ENCODE measurements at regions not wholly inside any gene's neighbourhood (a gene's known extent, or its start where the extent isn't known, plus 50 kb on each side); places are given as distances from the start of the nearest gene placed in this dataset.
"Not testable (repeated sequence)": the region's sequence is repeated elsewhere in the genome, so short reads cannot be mapped to it uniquely, and the experiment has no call there.

GRCh38 chr1:208347191-208347590, 103.0 kb upstream of the PLXNA2 start:
- DNase-seq (ENCODE audit: low spot score): no peak

DNA sequence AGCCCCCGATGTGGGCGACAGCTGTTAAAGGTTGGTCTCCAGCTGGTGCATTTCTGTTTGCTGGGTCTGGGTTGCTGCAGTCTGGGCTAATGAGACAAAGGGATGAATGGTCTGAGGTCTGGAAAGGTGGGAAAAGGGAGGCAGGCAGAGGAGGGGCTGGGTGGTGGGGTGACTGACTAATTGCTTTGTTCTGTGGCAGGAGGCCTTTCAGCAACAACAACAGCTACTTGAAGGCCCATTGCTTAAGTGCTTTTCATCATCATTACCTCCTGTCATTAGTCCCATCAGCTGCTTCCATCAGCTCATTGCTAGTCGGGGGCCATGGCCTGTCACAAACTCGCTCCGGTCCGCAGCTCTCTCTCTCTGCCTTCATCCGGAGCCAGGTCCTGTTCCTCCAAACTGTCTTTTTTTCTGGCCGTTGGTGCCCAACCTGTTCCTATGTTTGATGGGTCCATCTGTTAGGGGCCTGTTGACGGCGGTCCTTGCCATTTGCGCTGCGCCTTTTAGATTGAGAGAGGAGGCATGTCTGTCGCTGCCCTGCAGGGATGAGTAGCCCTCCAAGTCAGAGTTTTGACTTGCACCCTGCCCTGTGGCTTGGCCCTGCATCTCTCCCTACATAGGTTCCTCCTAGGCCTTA, 105.6 kb upstream of the PLXNA2 start:
- DNase-seq (ENCODE audit: low spot score): no peak

- no peak for DNase-seq (ENCODE audit: low spot score)
These were observed 106.6 kb upstream of the PLXNA2 start for GRCh38 chr1:208350815-208351214.

DNA sequence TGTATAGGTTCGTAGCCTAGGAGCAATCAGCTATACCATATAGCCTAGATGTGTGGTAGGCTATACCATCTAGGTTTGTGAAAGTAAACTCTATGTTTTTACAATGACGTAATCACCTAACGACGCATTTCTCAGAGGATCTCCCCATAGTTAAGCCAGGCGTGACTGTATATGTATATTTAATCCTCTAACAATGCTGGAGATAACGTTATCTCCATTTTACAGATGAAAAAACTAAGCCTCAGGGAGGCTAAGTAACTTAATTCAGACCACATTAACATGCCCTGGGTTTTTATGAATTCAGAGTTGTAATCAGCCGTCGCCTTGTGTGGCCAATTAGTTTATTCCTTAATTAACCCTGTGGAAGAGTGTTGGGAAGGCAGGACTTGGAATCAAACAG, 107.7 kb upstream of the PLXNA2 start:
- DNase-seq (ENCODE audit: low spot score): no peak

DNA sequence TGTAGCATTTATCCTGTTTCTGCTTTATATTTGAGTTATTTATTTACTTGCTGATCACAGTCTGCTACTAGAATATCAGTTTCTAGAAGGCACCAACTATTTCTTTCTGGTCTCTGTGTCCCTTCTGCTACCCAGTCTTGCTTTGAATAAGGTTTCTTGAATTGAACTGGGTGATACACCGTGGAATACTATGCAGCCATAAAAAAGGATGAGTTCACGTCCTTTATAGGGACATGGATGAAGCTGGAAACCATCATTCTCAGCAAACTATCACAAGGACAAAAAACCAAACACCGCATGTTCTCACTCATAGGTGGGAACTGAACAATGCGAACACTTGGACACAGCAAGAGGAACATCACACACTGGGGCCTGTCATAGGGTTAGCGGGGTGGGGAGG, 109.6 kb upstream of the PLXNA2 start:
- not testable (repeated sequence) for DNase-seq (ENCODE audit: low spot score)

GRCh38 chr1:208357644-208358507, 113.7 kb upstream of the PLXNA2 start:
- DNase-seq (ENCODE audit: low spot score): no peak

DNA sequence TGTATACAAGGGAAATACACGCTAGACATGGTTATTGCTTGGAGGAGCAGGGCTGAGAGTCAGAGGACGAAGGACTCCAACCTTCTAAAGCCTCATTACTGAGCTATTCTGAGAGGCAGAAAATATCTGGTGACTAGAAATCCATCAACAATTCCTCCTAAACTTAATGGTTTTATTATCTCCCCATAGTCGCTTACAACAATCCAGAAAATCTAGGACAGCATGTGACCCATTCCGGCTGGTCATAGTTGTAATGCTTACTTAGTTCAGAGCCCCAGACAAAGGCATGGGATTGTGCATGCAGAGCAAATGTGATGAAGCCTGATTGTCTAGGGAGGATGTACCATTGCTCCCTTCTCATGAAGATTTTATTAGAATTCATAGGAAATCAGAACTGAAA, 114.5 kb upstream of the PLXNA2 start:
- DNase-seq (ENCODE audit: low spot score): no peak

GRCh38 chr1:208362011-208362410, 117.8 kb upstream of the PLXNA2 start:
- DNase-seq (ENCODE audit: low spot score): no peak

GRCh38 chr1:208366559-208366958, 122.4 kb upstream of the PLXNA2 start:
- no peak for DNase-seq (ENCODE audit: low spot score)

DNA sequence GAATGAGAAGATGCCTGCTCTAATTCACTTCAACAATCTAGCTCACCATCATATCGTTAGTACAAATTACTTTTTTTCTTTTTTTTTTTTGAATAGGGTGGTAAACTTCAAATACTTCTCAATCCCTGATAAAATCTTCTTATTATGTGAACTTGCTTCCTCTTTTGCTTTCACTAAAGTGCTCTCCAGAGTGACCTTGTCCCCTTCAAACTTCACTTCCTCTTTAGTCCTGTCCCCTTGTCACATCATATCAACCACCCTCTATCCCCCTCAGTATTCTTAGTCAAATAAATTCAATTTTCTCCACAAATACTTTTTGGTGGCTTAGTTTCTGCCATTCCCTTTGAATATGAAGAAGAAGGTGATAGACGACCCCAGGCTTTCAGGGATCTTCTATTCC, 124.9 kb upstream of the PLXNA2 start:
- DNase-seq (ENCODE audit: low spot score): no peak

DNA sequence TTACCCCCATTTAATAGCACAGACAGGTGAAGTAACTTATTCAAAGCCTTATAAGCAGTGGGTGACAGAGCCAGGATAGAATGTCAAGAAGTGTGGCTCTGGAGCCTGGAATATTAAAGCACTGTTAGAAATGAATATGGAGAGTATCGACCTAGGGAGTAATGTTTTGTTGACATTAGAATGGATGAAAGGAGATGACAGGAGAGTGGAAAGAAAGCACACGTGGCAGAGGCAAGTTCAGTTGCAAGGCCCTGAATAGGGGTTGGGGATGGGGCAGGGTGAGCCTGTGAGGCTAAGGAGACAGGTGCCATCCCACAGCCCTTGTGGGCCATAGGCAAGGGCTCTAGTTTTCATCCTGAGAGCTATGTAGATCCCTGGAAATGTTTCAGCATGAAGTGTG, 125.5 kb upstream of the PLXNA2 start:
- DNase-seq (ENCODE audit: low spot score): no peak

- DNase-seq (ENCODE audit: low spot score): no peak
These were observed 130.3 kb upstream of the PLXNA2 start for GRCh38 chr1:208374391-208374941.

- no peak for DNase-seq (ENCODE audit: low spot score)
These were observed 137.3 kb upstream of the PLXNA2 start for GRCh38 chr1:208381481-208381880.

DNA sequence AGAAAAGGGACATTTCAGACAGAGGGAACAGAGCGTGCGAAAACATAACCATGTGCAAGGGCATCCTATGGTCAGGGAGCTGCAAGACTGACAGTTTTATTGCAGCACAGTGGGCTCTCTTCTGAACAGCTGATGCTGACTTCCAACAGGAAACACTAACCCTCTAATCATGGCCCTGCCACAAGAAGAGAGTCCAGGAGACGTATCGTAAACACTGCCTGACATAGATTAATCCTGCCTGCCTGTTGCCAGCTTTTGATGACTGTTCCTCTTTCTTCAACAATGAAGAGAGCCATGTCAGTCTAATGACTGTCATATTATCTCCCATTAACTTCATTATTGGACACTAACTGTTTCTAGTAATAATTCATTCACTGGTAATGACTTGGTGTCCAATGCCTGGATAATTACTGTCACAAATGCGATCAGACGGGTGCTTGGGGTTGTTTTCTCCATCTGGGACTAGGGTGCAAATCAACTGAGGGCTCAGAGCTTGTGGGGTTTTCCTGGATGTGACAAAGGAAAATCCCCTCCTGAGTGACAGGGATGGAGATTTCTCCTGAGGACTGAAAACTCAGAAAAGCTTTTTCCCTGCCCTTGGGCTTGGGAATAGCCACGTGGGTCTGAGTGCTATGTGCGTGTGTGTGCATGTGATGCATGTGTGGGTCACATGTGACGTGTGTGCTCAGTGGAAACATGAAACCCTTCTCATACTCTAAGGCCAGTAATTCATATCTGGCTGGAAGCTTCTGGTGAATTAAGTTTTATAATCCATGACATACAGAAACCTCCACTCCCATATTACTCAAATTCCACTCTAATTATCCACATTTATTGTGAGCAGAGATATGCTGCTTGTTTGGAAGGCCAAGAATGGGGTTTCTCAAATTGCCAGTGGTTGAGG, 144.0 kb upstream of the PLXNA2 start:
- DNase-seq (ENCODE audit: low spot score): no peak

DNA sequence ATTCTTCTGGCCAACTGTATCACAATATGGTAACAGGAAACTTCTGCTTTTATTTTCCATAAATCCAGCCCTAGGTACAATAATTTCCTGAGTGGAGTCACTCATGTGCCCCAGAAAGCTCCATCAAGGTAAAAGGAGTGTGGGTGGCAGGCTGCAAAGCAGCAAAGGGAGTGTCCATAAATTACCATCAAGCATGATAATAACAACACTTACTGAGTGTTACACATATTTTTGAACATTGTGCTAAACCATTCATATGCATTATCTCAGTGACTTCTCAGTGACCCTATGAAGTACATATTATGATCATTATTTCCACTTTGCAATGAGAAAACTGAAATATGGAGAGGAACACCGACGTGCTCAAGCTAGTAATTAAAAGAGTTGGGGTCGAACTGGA, 149.2 kb upstream of the PLXNA2 start:
- no peak for DNase-seq (ENCODE audit: low spot score)

DNA sequence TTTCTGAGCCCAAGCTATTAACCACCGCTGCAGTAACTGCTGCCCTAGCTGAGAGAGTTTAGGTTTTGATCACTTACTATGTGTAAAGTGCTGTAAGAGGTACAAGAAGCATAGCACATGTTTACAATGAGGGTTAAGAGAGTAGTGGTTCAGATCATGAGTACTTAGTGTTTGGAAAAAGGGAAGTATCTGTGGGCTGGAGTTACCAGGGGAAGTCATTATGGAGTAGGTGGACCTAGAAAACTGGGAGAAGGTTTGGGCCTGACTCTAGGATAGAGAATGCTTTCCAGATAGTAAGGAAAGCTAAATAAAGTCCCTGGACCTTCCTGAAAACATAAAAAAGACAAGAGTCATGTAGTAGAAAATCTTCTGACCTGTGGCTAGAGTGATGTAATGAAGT, 149.6 kb upstream of the PLXNA2 start:
- no peak for DNase-seq (ENCODE audit: low spot score)

- DNase-seq (ENCODE audit: low spot score): no peak
These were observed 153.1 kb upstream of the PLXNA2 start for GRCh38 chr1:208397286-208397685.

- DNase-seq (ENCODE audit: low spot score): no peak
These were observed 160.8 kb upstream of the PLXNA2 start for GRCh38 chr1:208405014-208405413.

GRCh38 chr1:208409176-208409575, 165.0 kb upstream of the PLXNA2 start:
- DNase-seq (ENCODE audit: low spot score): no peak

- no peak for DNase-seq (ENCODE audit: low spot score)
These were observed 166.2 kb upstream of the PLXNA2 start for GRCh38 chr1:208410409-208410808.

DNA sequence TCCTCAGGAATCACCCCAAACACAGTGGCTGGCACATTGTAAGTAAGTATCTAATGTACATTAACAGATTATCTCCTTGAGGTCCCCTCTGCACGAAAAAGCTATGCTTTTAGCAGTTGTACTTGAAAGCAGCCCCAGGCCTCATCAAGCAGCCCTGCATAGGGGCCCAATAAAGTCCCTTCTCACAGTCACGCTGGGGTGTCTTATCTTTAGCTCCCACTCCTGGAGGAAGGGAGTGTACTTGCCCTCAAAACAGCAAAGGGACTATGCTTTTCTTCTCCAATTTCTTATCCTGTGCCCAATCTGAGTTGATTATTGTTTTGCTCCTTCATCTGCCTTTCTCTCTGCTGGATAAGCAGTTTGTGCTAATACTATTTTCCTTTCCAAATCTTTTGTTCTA, 168.8 kb upstream of the PLXNA2 start:
- no peak for DNase-seq (ENCODE audit: low spot score)

- no peak for DNase-seq (ENCODE audit: low spot score)
These were observed 174.5 kb upstream of the PLXNA2 start for GRCh38 chr1:208418667-208419066.
